WTC11 (cell line): ENCODE measurements at regions not wholly inside any gene's neighbourhood (a gene's known extent, or its start where the extent isn't known, plus 50 kb on each side); places are given as distances from the start of the nearest gene placed in this dataset.

Source experiments
- CBFB ChIP-seq: sonication (generic); formaldehyde crosslinking; IDR thresholded peaks from 2 replicates; pipeline ENCODE4 v1.8.1; 2022; ENCODE audit warnings: mild to moderate bottlenecking, low read depth, missing genetic modification reagents
- IRF2 ChIP-seq: sonication (generic); formaldehyde crosslinking; IDR thresholded peaks from 2 replicates; pipeline ENCODE4 v1.8.0; 2022; ENCODE audit warnings: low read depth, missing genetic modification reagents, borderline replicate concordance
- JUN ChIP-seq: sonication (generic); formaldehyde crosslinking; IDR thresholded peaks from 2 replicates; pipeline ENCODE4 v1.8.0; 2023; ENCODE audit warnings: mild to moderate bottlenecking, missing genetic modification reagents
- MAX ChIP-seq: sonication (generic); formaldehyde crosslinking; IDR thresholded peaks from 2 replicates; pipeline ENCODE4 v1.8.0; 2022; ENCODE audit warnings: mild to moderate bottlenecking, missing genetic modification reagents
- MXD4 ChIP-seq: fragments of 250-450 bp; sonication (Bioruptor Pico); IDR thresholded peaks from 2 replicates; pipeline ENCODE4 v1.8.0; 2021; ENCODE audit warnings: mild to moderate bottlenecking, moderate library complexity, borderline replicate concordance
- MYBL2 ChIP-seq: sonication (generic); formaldehyde crosslinking; IDR thresholded peaks from 2 replicates; pipeline ENCODE4 v1.8.1; 2023; ENCODE audit warnings: mild to moderate bottlenecking, moderate library complexity, missing genetic modification reagents
- RELA ChIP-seq: sonication (generic); formaldehyde crosslinking; IDR thresholded peaks from 2 replicates; pipeline ENCODE4 v1.8.1; 2022; ENCODE audit warnings: missing genetic modification reagents, mild to moderate bottlenecking, borderline replicate concordance
- TEAD4 ChIP-seq: sonication (generic); formaldehyde crosslinking; IDR thresholded peaks from 2 replicates; pipeline ENCODE4 v1.8.0; 2022; ENCODE audit warnings: mild to moderate bottlenecking, missing genetic modification reagents
- ZMAT4 ChIP-seq: fragments of 250-450 bp; sonication (Bioruptor Pico); IDR thresholded peaks from 2 replicates; pipeline ENCODE4 v1.9.0; 2021; ENCODE audit warnings: mild to moderate bottlenecking
- TF ChIP-seq, protein P1 (sequence below): sonication (generic); formaldehyde crosslinking; IDR thresholded peaks from 2 replicates; pipeline ENCODE4 v1.8.0; 2022; ENCODE audit warnings: mild to moderate bottlenecking, missing genetic modification reagents
- TF ChIP-seq, protein P2 (sequence below): fragments of 200-600 bp; IDR thresholded peaks from 2 replicates; pipeline ENCODE4 v1.8.0; 2022; ENCODE audit warnings: antibody characterized with exemption
- TF ChIP-seq, protein P3 (sequence below): sonication (generic); formaldehyde crosslinking; IDR thresholded peaks from 2 replicates; pipeline ENCODE4 v1.8.1; 2022; ENCODE audit warnings: mild to moderate bottlenecking, moderate library complexity, missing genetic modification reagents
- TF ChIP-seq, protein P4 (sequence below): sonication (generic); formaldehyde crosslinking; IDR thresholded peaks from 2 replicates; pipeline ENCODE4 v1.8.0; 2023; ENCODE audit warnings: missing genetic modification reagents

- TF ChIP-seq TEAD4 (no peak), ZMAT4 (CRISPR knock-in tag) (no peak), IRF2 (CRISPR knock-in tag) (no peak), JUN (CRISPR knock-in tag) (no peak), MYBL2 (CRISPR knock-in tag) (no peak), MXD4 (CRISPR knock-in tag) (no peak), RELA (CRISPR knock-in tag) (no peak), MAX (CRISPR knock-in tag) (no peak), CBFB (no peak)
- TF ChIP-seq, protein P1, sequence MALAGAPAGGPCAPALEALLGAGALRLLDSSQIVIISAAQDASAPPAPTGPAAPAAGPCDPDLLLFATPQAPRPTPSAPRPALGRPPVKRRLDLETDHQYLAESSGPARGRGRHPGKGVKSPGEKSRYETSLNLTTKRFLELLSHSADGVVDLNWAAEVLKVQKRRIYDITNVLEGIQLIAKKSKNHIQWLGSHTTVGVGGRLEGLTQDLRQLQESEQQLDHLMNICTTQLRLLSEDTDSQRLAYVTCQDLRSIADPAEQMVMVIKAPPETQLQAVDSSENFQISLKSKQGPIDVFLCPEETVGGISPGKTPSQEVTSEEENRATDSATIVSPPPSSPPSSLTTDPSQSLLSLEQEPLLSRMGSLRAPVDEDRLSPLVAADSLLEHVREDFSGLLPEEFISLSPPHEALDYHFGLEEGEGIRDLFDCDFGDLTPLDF (CRISPR knock-in tag), result no peak
- TF ChIP-seq, protein P2, sequence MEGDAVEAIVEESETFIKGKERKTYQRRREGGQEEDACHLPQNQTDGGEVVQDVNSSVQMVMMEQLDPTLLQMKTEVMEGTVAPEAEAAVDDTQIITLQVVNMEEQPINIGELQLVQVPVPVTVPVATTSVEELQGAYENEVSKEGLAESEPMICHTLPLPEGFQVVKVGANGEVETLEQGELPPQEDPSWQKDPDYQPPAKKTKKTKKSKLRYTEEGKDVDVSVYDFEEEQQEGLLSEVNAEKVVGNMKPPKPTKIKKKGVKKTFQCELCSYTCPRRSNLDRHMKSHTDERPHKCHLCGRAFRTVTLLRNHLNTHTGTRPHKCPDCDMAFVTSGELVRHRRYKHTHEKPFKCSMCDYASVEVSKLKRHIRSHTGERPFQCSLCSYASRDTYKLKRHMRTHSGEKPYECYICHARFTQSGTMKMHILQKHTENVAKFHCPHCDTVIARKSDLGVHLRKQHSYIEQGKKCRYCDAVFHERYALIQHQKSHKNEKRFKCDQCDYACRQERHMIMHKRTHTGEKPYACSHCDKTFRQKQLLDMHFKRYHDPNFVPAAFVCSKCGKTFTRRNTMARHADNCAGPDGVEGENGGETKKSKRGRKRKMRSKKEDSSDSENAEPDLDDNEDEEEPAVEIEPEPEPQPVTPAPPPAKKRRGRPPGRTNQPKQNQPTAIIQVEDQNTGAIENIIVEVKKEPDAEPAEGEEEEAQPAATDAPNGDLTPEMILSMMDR, result no peak
- TF ChIP-seq, protein P3, sequence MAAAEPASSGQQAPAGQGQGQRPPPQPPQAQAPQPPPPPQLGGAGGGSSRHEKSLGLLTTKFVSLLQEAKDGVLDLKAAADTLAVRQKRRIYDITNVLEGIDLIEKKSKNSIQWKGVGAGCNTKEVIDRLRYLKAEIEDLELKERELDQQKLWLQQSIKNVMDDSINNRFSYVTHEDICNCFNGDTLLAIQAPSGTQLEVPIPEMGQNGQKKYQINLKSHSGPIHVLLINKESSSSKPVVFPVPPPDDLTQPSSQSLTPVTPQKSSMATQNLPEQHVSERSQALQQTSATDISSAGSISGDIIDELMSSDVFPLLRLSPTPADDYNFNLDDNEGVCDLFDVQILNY, result no peak
- TF ChIP-seq, protein P4, sequence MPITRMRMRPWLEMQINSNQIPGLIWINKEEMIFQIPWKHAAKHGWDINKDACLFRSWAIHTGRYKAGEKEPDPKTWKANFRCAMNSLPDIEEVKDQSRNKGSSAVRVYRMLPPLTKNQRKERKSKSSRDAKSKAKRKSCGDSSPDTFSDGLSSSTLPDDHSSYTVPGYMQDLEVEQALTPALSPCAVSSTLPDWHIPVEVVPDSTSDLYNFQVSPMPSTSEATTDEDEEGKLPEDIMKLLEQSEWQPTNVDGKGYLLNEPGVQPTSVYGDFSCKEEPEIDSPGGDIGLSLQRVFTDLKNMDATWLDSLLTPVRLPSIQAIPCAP (CRISPR knock-in tag), result no peak
Measured at GRCh38 chr1:194114288-194114687, 927.9 kb upstream of the B3GALT2 start.
